ENCODE measurements at regions not wholly inside any gene's neighbourhood (a gene's known extent, or its start where the extent isn't known, plus 50 kb on each side); places are given as distances from the start of the nearest gene placed in this dataset.

DNA sequence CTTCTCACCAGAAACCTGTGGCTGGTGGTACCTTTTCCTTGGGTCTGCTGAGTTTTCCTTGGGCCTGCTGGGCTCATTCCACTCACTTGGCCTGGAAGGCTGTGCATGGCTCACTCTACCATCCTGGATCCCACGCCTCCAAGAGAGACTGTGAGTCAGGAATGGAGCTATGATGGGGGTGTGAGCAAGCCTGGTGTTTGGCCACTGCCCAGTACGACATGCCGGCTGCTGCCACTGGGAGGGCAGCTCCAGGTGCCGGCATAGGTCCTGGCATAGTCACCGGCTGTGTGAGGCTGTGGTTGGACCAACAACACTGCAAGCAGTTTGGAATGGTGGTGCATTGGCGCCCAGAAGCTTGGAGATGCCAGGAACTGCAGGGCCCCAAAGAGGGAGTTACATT is 721.7 kb downstream of the PCDH18 start:
- Histone ChIP-seq H3K9me3 (ENCODE audit: control insufficient read depth, insufficient read depth, low read length) (no peaks in the 10 kb centered on the region), H4K5ac (ENCODE audit: low read depth, low read length) (no peak overlapping the region), H2AK9ac (replicated peaks; ENCODE audit: low read depth, low read length, poor library complexity) (no peak overlapping the region), H2AFZ (replicated peaks; ENCODE audit: low read length, poor library complexity) (no peak overlapping the region), H3K14ac (replicated peaks; ENCODE audit: low read depth, low read length) (no peak overlapping the region), H3K4me1 (ENCODE audit: control insufficient read depth, insufficient read depth, low read length) (no peaks in the 10 kb centered on the region), H2BK5ac (ENCODE audit: low read depth, low read length, poor library complexity, severe bottlenecking) (no peak overlapping the region), H4K8ac (ENCODE audit: low read depth in 2 of 2, low read length in 2 of 2) (no peak overlapping the region), H2BK120ac (ENCODE audit: low read depth, low read length) (no peak overlapping the region), H3K27ac (ENCODE audit: insufficient read depth, low read length) (no peak overlapping the region), H3K9me1 (ENCODE audit: insufficient read depth, low read length) (no peaks in the 10 kb centered on the region), H3K27me3 (ENCODE audit: control insufficient read depth, insufficient read depth, low read length) (no peaks in the 10 kb centered on the region), H3K18ac (ENCODE audit: low read depth, low read length) (no peak overlapping the region), H2AK5ac (ENCODE audit: low read depth, low read length) (no peak overlapping the region), H4K20me1 (ENCODE audit: insufficient read depth, low read length) (no peaks in the 10 kb centered on the region), H4K91ac (ENCODE audit: insufficient read depth, low read depth, low read length) (no peak overlapping the region), H3K23ac (ENCODE audit: low read depth, low read length) (no peak overlapping the region), H2BK20ac (ENCODE audit: low read depth, low read length) (no peak overlapping the region), H3K4me2 (ENCODE audit: low read depth, low read length) (no peak overlapping the region), H2BK15ac (ENCODE audit: low read depth, low read length) (no peak overlapping the region), H3K4me3 (ENCODE audit: insufficient read depth, low read depth, low read length) (no peak overlapping the region), H3K56ac (ENCODE audit: extremely low read depth, insufficient read depth, low read length) (no peak overlapping the region), H3K79me1 (ENCODE audit: low read depth in 1 of 2, low read length in 2 of 2) (no peaks in the 10 kb centered on the region), H3K4ac (ENCODE audit: low read depth, low read length) (no peak overlapping the region), H3K36me3 (ENCODE audit: control insufficient read depth, insufficient read depth, low read length) (no peaks in the 10 kb centered on the region), H3K9ac (ENCODE audit: low read depth, low read length) (no peak overlapping the region)
- ChIA-PET POLR2A (ENCODE audit: unreplicated experiment) (interaction anchor here (0.6 kb wide), 1 partner anchor 538 kb away, joined by 3 read pairs; no protein-coding TSS in a partner anchor), CTCF (interaction anchor here (0.6 kb wide), 1 partner anchor 8 kb away, joined by 3 read pairs; no protein-coding TSS in a partner anchor)
- no TSS peak for BruUV-seq (replicated peaks)
- no CpG with 5 or more reads among the region's 6 CpGs for WGBS, 2 experiments (ENCODE audit: extremely low coverage in 2 of 2, insufficient read length in 1 of 2)
- in situ Hi-C loops (cut with MboI; ENCODE audit: low sequenced_read_pairs): no loop called here
- ATAC-seq (ENCODE audit: low read depth) (no peak), DNase-seq (peak; percentile 11)
- dilution Hi-C loops (cut with HindIII; ENCODE audit: low sequenced_read_pairs, unreplicated experiment): no loop called here
- TF ChIP-seq FOS (IDR thresholded peaks at IDR 0.05; ENCODE audit: low read depth, low read length): no peak
- TF ChIP-seq CEBPB (IDR thresholded peaks at IDR 0.05; ENCODE audit: low read depth, low read length): no peak
- TF ChIP-seq CHD1 (IDR thresholded peaks at IDR 0.05; ENCODE audit: low read depth, low read length): no peak
- TF ChIP-seq SMC3 (IDR thresholded peaks at IDR 0.05; ENCODE audit: low read depth, low read length): no peak
- TF ChIP-seq, protein P1, sequence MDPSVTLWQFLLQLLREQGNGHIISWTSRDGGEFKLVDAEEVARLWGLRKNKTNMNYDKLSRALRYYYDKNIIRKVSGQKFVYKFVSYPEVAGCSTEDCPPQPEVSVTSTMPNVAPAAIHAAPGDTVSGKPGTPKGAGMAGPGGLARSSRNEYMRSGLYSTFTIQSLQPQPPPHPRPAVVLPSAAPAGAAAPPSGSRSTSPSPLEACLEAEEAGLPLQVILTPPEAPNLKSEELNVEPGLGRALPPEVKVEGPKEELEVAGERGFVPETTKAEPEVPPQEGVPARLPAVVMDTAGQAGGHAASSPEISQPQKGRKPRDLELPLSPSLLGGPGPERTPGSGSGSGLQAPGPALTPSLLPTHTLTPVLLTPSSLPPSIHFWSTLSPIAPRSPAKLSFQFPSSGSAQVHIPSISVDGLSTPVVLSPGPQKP (IDR thresholded peaks at IDR 0.05; ENCODE audit: borderline replicate concordance, low read depth, low read length): no peak
- TF ChIP-seq, protein P2, sequence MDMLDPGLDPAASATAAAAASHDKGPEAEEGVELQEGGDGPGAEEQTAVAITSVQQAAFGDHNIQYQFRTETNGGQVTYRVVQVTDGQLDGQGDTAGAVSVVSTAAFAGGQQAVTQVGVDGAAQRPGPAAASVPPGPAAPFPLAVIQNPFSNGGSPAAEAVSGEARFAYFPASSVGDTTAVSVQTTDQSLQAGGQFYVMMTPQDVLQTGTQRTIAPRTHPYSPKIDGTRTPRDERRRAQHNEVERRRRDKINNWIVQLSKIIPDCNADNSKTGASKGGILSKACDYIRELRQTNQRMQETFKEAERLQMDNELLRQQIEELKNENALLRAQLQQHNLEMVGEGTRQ (IDR thresholded peaks at IDR 0.05; ENCODE audit: low read depth, low read length): no peak
- TF ChIP-seq NFE2L2 (IDR thresholded peaks at IDR 0.05; ENCODE audit: low read depth, low read length): no peak
- no peak for TF ChIP-seq RCOR1 (IDR thresholded peaks at IDR 0.05; ENCODE audit: insufficient replicate concordance, low read length)
- TF ChIP-seq, protein P3, sequence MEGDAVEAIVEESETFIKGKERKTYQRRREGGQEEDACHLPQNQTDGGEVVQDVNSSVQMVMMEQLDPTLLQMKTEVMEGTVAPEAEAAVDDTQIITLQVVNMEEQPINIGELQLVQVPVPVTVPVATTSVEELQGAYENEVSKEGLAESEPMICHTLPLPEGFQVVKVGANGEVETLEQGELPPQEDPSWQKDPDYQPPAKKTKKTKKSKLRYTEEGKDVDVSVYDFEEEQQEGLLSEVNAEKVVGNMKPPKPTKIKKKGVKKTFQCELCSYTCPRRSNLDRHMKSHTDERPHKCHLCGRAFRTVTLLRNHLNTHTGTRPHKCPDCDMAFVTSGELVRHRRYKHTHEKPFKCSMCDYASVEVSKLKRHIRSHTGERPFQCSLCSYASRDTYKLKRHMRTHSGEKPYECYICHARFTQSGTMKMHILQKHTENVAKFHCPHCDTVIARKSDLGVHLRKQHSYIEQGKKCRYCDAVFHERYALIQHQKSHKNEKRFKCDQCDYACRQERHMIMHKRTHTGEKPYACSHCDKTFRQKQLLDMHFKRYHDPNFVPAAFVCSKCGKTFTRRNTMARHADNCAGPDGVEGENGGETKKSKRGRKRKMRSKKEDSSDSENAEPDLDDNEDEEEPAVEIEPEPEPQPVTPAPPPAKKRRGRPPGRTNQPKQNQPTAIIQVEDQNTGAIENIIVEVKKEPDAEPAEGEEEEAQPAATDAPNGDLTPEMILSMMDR (conservative IDR thresholded peaks at IDR 0.05; ENCODE audit: low read depth, low read length): no peak
- TF ChIP-seq MXI1 (IDR thresholded peaks at IDR 0.05; ENCODE audit: borderline replicate concordance, low read depth, low read length): no peak
- no peak for TF ChIP-seq RFX5 (IDR thresholded peaks at IDR 0.05; ENCODE audit: low read depth, low read length)
- no peak for TF ChIP-seq RAD21 (IDR thresholded peaks at IDR 0.05; ENCODE audit: low read length)
- no peak for TF ChIP-seq MAZ (IDR thresholded peaks at IDR 0.05; ENCODE audit: borderline replicate concordance, low read depth, low read length)
- no peak for TF ChIP-seq BHLHE40 (IDR thresholded peaks at IDR 0.05; ENCODE audit: low read depth, low read length)
- no peak for TF ChIP-seq MAFK (IDR thresholded peaks at IDR 0.05; ENCODE audit: low read depth, low read length)
- no peak for TF ChIP-seq POLR2A (IDR thresholded peaks at IDR 0.05; ENCODE audit: low read depth, low read length)
- intact Hi-C loops (cut with micrococcal nuclease): no loop called here

Data from IMR-90 (cell line).